GM12892 (cell line): ENCODE measurements at regions not wholly inside any gene's neighbourhood (a gene's known extent, or its start where the extent isn't known, plus 50 kb on each side); places are given as distances from the start of the nearest gene placed in this dataset.

Experiments used
- POLR2A ChIP-seq: IDR thresholded peaks from 2 replicates; pipeline ENCODE4 v1.6.1; 2011; ENCODE audit warnings: low read depth, low read length, control low read depth
- POLR2AphosphoS5 ChIP-seq: IDR thresholded peaks from 2 replicates; pipeline ENCODE4 v1.6.1; 2011; ENCODE audit warnings: low read depth, low read length, control low read depth
- TAF1 ChIP-seq: IDR thresholded peaks from 2 replicates; pipeline ENCODE4 v1.6.1; 2011; ENCODE audit warnings: low read depth, mild to moderate bottlenecking, control low read depth, low read length, borderline replicate concordance

- no peak for TF ChIP-seq POLR2A
- TF ChIP-seq POLR2AphosphoS5, result no peak
- no peak for TF ChIP-seq TAF1
Observed at GRCh38 chr14:98184457-98184856, 1087.5 kb downstream of the BCL11B start.
